ENCODE measurements at regions not wholly inside any gene's neighbourhood (a gene's known extent, or its start where the extent isn't known, plus 50 kb on each side); places are given as distances from the start of the nearest gene placed in this dataset.

- ATAC-seq (no peak), DNase-seq (ENCODE audit: low read depth, low spot score) (no peak)
- Histone ChIP-seq H3K9me2 (ENCODE audit: insufficient read depth) (no peaks in the 10 kb centered on the region), H3K4me3 (replicated peaks in 1 of 2; ENCODE audit: low read depth in 1 of 2, low read length in 2 of 2) (no peak overlapping the region), H2AFZ (ENCODE audit: low read depth, low read length, poor library complexity, severe bottlenecking) (no peak overlapping the region), H3K27ac (ENCODE audit: low read depth, low read length) (no peak overlapping the region), H3K36me3 (ENCODE audit: control insufficient read depth in 1 of 2, insufficient read depth in 2 of 2, low read length in 2 of 2) (no peaks in the 10 kb centered on the region; a peak in 1 of 4 replicates), H3K4me2 (ENCODE audit: low read length) (no peak overlapping the region), H4K20me1 (ENCODE audit: insufficient read depth) (no peaks in the 10 kb centered on the region), H3K79me2 (ENCODE audit: insufficient read depth, low read length) (no peaks in the 10 kb centered on the region), H3K9ac (ENCODE audit: low read length) (no peak overlapping the region), H3K9me3 (ENCODE audit: control insufficient read depth in 1 of 2, insufficient read depth in 1 of 2, low read depth in 1 of 2, low read length in 2 of 2) (no peaks in the 10 kb centered on the region; a peak in 1 of 4 replicates), H3K4me1 (ENCODE audit: control insufficient read depth in 1 of 2, insufficient read depth in 2 of 2, low read length in 2 of 2) (no peaks in the 10 kb centered on the region), H3K27me3 (ENCODE audit: insufficient read depth, low read length) (no peaks in the 10 kb centered on the region)
- ChIA-PET RAD21 (ENCODE audit: low non-redundant PET in 1 of 2, low total read pairs in 2 of 2, uncharacterized antibody in 2 of 2, unreplicated experiment in 2 of 2) (no interaction called here), CTCF (no interaction called here), POLR2A (no interaction called here)
- TF ChIP-seq YY1 (IDR thresholded peaks at IDR 0.05; ENCODE audit: extremely low read depth, insufficient replicate concordance, low read depth, low read length) (no peak), POLR2AphosphoS5 (IDR thresholded peaks at IDR 0.05; ENCODE audit: low read depth, low read length) (no peak), CTCF (IDR thresholded peaks at IDR 0.05 in 2 of 3, conservative IDR thresholded peaks at IDR 0.05 in 1 of 3; ENCODE audit: borderline replicate concordance in 1 of 3, insufficient read depth in 1 of 3, low read depth in 2 of 3, low read length in 2 of 3) (no peak)
- intact Hi-C loops (cut with micrococcal nuclease), result no loop called here
- no TSS peak for BruUV-seq (replicated peaks)
These were observed 205.4 kb upstream of the NTM start for GRCh38 chr11:131165036-131165435.

GRCh38 chr11:131168839-131169713, 201.3 kb upstream of the NTM start:
- Histone ChIP-seq H3K79me2 (ENCODE audit: insufficient read depth, low read length) (no peaks in the 10 kb centered on the region), H3K27ac (ENCODE audit: low read depth, low read length) (no peak overlapping the region), H4K20me1 (ENCODE audit: insufficient read depth) (no peaks in the 10 kb centered on the region), H3K9ac (ENCODE audit: low read length) (no peak overlapping the region), H3K4me1 (ENCODE audit: control insufficient read depth in 1 of 2, insufficient read depth in 2 of 2, low read length in 2 of 2) (no peaks in the 10 kb centered on the region), H3K9me2 (ENCODE audit: insufficient read depth) (no peaks in the 10 kb centered on the region), H3K9me3 (ENCODE audit: control insufficient read depth in 1 of 2, insufficient read depth in 1 of 2, low read depth in 1 of 2, low read length in 2 of 2) (no peaks in the 10 kb centered on the region), H3K36me3 (ENCODE audit: control insufficient read depth in 1 of 2, insufficient read depth in 2 of 2, low read length in 2 of 2) (no peaks in the 10 kb centered on the region), H3K27me3 (ENCODE audit: insufficient read depth, low read length) (no peaks in the 10 kb centered on the region), H2AFZ (ENCODE audit: low read depth, low read length, poor library complexity, severe bottlenecking) (no peak overlapping the region), H3K4me2 (ENCODE audit: low read length) (no peak overlapping the region), H3K4me3 (replicated peaks in 1 of 2; ENCODE audit: low read depth in 1 of 2, low read length in 2 of 2) (no peak overlapping the region)
- no TSS peak for BruUV-seq (replicated peaks)
- intact Hi-C loops (cut with micrococcal nuclease), result no loop called here
- ChIA-PET RAD21 (ENCODE audit: low non-redundant PET in 1 of 2, low total read pairs in 2 of 2, uncharacterized antibody in 2 of 2, unreplicated experiment in 2 of 2) (no interaction called here), POLR2A (no interaction called here), CTCF (no interaction called here)
- ATAC-seq (no peak), DNase-seq (ENCODE audit: low read depth, low spot score) (no peak)
- TF ChIP-seq REST (IDR thresholded peaks at IDR 0.05; ENCODE audit: low read depth) (no peak), ZBTB33 (IDR thresholded peaks at IDR 0.05; ENCODE audit: extremely low read depth, insufficient replicate concordance, low read length) (no peak), RAD21 (IDR thresholded peaks at IDR 0.05; ENCODE audit: low read depth) (no peak), EZH2 (IDR thresholded peaks at IDR 0.05) (no peak), EZH2phosphoT487 (IDR thresholded peaks at IDR 0.05; ENCODE audit: borderline replicate concordance) (no peak), SP1 (IDR thresholded peaks at IDR 0.05; ENCODE audit: low read depth) (no peak), POLR2A (IDR thresholded peaks at IDR 0.05; ENCODE audit: borderline replicate concordance, extremely low read depth, insufficient read depth, insufficient read length) (no peak)
